ENCODE measurements at regions not wholly inside any gene's neighbourhood (a gene's known extent, or its start where the extent isn't known, plus 50 kb on each side); places are given as distances from the start of the nearest gene placed in this dataset.

DNA sequence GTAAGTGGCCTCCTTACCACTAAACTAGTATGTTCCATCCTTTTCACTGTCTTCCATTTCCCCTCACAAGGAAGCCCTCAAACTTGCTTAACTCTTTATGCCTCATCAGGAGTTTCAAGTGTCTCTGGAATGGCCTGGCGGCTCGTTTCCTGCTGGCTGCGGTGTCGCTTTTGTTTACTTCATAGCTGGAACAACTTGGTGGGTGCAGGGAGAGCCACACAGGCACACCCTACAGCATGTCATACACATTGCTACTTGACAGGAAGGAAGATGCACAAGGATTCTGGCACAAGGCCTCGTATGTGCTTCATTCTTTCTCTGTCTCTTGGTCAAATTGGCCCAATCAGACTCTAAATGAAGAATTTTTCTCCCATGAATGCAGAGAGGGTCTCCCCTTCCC lies 488.3 kb downstream of the FOXO1 start:
- DNase-seq = no peak

DNA sequence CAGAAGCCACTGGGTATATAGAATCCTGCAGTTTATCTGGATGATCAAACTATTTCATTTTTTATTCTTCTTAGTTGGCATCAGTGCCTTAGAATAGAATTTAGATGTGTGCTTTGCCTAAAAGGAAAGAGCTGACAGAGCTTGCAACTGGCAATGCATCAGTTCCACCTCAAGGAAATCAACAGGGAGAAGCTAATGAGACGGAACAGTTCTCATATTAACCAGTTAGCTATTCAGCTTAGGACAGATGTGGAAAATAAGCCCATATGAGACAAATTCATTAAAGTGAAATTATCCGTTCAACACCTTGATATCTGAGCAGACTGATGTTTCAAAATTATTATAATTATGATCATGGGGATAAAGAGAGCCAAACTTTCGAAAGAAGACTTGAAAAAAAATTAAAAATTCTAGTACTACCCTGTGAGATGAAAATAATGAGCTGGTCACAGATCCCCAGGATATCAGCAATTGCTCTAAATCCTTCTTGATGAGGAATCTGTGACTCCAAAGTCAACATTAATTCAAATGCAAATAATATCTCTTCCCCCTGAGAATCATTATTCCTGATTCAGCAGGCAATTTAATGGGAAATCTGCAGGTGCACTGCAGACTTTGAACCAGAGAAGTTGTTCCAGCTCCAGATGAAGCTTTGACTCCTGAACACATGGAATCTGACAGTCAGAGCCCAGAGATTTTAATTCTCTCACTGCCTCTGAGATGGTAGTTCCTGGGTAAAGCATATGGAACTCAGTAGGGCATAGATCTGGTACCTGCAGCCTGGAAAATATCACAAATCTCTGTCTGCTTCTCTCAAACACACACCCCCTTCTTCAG lies 486.8 kb downstream of the FOXO1 start:
- no peak for DNase-seq

DNA sequence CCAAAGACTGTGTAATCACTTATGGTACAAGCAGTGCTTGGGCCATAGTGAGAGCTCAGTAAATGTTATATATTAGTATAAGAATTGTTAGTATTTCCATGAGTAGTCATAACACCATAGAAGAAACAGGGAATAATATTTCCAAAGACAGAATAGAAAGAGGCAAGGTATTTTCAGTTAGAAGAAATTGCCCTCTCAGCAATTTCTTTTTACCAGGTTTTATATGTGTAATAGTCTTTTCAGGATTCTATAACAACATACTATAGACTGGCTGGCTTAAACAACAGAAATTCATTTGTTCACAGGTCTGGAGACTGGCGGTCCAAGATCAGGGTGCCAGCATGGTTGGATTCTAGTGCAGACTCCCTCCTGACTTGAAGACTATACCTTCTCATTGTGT lies 485.7 kb downstream of the FOXO1 start:
- DNase-seq = no peak

DNA sequence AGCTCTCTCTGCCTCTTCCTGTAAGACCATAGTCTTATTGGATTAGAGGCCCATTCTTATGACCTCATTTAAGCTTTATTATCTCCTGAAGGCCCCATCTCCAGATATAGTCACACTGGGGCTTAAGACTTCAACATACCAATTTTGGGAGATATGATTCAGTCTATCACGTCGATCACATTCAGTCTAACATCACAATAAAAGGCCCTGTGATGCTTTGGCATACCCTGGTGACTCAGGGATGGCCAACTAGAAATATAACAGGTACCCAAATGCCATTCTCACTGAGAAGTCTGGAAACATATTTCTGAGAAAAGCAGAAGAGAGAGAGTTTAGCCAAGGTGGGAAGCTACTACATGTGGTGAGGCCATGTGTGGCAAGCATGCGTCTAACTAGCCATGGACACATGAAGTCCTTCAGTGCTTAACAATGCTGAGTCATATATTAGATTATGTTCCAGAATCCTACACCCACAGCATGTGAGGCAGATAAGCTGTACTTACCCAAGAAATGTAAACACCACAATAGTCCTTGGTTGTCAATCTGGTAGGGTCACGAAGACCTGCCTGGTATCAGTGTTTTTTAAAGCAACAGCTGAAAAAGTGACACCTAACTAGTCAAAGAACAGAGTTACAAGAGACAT lies 485.1 kb downstream of the FOXO1 start:
- no peak for DNase-seq

DNA sequence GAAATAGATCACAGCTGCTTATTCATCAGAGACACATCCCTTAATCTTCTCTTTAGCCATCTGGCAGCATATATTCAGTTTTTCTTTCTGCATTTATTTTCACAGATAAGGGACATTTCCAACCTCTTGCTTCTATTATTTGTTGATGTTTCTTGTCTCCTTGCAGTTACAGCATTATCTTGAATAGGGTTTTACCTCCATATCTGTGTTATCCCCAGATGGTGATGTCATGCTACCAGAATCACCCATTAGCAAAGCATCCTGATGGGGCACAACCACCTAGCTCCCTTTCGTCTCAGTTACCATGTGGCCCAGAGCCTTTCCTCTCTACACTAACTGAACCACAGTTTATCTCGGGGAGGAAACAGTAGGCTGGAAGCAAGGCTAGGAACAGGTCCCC lies 483.9 kb downstream of the FOXO1 start:
- DNase-seq = no peak

DNA sequence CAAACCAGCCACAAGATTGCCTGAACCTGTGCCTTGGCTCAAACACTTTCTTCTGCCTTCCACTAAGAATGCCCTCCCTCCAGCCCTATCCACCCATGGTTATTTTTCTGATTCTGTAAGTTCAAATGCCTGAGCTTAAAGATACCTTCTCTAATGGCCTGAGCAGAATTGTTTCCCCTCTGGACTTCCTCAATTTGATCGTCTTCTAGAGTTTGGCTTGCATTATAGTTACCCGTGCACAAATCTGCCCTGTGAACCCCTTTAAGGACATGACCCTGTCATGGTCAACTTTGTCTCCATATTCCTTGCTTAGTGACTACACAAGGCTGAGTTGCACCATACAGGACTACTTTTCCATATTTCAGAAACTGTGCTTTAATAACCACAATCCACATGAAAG lies 481.0 kb downstream of the FOXO1 start:
- DNase-seq = no peak

DNA sequence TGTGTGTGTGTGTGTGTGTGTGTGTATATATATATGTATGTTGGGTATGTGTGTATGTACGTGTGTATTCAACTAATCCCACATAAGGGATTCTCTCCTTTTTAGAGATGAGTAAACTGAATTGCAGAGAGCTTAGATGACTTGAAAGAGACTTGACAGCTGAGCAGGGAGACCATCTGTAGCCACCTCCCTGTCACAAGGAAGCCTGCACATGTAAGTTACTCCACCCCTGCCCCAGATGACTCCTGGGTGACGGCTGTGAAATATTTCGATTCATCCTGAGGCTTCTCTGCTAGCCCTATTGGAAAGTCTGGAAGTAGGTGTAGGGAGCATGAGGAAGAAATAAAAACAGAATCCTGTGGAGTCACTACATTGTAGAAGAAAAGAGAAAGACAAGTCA lies 480.4 kb downstream of the FOXO1 start:
- DNase-seq = no peak

DNA sequence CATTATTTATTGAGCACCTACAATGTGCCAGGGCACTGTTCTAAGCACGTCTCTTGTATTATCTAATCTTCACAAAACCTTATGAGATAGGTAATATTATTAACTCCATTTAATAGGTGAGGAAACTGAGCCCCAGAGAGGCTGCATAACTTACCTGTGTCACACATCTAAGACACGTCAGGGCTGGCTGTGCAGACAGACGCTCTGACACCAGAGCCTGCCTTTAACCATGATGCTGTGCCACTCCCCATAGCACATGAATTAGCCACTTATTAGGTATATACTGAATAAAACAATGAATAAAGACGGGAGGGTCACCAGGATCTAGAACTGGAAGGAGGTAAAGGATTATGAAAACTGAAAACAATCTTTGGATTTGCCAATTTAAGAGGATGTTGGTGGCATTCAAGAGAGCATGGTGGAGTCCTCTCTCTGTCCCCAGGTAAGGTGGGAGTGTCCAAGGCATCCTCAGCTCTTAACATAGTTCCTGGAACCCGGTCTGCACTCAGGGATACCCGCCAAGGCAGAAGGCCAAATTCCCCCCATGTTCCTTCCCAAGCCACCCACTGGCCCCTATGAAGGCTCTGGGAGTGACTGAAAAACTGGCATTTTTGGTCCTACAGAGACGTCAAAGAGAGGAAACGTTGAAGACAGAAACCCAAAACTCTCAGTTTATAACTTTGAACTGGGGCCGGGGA lies 479.7 kb downstream of the FOXO1 start:
- DNase-seq = no peak

DNA sequence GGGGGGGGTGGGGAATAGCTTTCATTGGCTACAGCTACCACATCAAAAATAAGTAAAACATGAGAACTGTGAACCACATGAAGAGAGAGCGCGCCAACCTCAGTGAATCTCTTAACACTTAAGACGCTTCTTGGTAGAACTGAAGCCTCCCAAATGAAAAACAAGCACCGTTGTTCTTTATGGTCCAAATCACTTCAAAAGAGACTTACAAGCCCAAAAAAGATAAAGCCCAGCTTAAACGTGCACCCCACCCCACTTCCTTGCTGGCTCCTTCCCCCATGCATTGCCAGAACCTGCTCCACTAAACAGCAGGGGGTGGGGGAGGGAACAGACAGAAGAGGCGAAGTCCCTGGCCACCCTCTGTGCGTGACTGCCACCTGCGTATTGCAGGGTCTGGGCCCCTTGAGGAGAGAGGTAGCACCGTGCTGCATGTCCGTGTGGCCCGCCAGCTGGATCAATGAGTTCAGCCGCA lies 479.1 kb downstream of the FOXO1 start:
- no peak for DNase-seq

DNA sequence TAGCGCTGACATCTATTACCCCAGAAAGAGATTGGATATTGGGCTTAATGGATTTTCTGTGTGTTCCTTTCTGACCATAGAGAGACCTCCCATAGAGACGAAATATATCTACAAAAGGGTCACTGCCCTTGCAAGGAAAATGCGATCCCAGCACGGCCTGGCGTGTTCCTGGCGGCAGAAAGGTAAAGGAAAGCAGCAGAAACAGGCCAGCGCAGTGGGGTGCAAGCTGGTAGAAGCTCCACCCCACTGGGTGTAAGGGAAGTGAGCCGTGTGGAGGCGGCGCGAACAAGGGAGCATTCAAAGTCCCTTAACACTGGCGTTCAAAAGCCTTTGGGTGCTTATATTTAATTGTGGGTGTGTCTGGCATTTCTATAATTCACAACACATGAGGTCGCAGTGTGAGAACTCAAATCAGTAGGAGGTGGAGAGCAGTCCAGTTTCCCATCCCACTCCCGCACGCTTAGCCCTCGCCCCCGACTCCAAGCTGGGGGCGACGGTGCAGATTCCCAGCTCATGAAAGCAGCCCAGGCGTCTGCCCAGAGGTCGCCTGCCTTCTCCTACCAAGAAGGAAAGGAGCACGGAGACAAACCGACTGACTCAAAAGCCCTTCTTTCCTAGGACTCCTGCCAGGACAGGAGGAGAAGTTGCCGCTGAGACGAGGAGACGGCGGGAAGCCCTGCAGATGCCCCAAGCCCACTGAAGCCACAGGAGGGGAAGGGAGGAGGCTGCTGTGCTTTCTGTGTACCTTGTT lies 478.4 kb downstream of the FOXO1 start:
- no peak for DNase-seq

DNA sequence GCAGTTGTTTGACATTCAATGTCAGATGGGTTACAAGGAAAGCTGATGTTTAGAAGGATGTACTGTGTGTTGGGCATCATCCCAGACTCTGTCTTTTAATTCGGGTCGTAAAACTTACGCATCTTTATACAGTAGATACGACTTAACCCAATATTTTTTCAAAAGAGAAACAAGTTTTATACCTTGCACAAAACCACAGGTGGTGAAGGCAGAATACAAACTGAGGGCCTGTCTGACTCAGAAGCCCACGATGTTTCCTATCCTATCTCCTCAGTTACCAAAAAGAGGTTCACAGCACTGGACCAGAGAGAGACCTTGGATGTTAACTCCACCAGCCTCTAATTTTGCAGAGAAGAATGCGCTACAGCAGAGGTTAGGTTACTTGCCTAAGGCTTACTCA lies 477.0 kb downstream of the FOXO1 start:
- no peak for DNase-seq

DNA sequence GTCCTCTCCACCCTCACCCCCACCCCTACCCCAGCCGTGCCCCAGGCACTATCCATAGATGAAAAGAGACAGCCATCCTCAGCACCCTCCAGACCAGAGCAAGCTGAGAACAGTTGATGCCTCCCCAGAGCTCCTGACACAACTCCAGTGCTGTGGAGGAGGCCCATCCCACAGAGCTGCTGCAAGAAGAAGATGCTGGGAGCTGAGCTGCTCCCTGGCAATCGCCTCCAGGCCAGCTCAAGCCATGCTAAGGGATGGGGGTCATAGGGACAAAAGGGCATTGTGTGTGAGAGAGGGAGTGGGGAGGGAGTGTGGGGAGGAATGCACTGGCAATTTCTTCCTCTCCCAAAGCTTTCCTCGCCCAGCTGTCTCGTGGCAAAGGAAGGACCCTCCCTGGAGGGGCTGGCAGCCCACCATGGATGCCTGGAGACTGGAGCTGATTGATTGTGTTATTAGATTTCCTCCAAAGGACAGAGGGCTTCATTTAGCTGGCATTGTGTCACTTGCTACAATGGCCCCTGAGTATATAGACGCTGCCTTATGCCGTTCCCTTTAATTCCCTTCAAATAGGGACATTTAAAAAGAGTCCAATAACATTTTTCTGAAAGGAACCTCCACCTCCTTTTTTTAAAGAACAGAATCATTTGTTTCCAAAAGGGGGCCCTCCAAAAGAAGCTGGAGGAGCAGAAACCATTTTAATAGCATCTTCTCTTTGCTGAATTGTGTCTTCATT lies 476.4 kb downstream of the FOXO1 start:
- DNase-seq = no peak

DNA sequence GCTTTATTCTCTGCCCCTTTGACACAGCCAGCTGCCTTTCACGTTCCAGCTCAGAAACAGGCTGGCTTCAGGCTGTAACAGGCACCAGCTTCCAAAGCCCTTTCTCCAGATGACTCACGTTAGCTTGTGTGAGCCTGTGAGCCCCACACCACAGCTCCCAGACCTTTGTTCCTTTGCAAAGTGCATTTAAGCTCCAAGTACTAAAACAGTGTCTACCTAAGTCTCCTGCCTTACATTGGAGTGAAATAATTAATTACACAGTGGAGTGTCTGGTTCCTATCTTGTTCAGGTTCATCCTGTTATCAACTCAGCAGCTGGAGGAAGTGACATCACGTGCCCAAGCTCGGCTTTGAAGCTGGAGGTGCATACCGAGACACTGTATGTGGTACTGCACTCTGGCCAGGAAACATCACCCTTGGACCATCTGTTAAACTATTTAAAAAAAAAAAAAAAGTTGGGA lies 475.8 kb downstream of the FOXO1 start:
- no peak for DNase-seq

DNA sequence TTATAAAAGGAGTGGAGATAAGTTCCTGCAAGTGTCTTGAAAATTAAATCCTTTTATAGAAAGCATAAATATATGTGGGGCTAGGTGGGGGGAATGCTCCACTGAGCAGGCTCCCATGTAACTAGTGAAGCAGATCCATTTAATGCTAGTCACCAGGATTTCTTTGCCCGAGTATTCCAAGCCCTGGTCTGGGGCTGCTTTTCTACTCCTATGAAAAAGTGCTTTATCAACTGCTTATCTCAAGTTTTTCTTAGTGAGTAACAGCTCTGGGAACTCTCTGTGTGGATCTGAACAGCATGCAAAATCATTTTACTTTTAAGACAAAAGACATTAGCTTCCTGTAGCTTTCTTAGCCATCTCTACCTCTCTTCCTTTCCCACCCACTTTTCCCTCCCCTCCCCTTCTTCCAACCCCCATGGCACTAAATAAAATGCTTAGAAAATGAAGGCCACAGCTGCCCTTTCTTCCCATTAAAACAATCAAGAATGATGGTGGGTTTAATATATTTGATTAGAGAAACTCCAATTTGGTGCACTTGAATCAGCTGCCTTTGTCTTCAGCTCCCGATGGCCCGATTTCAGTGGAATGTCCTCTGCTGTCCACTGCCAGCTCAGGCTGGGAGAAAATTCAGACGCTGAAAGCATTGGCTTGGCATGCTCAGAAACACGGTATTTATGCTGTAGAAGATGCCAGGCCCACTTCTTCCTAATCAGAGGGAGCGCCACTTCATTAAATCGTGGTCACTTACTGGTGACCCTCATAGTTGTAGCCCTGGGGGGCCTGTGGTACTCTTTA lies 475.1 kb downstream of the FOXO1 start:
- DNase-seq = no peak

DNA sequence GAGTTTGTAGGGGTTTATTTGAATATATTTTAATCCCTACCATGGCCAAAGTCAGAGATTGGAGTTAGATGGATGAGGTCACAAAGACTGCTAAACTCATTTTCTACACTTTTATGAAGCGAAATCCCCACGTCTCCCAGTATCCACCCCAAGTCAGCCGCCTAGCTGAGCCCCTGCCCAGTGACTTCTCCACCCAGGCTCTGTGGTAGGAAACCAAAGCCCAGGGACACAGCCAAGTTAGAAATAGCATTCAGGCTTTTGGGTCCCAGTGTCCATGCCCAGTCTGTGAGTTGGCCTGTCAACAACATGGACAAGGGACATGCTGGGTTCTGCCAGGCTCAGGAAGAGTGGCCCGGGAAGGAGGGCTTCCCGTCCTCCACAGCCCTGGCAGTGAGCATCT lies 474.0 kb downstream of the FOXO1 start:
- no peak for DNase-seq

DNA sequence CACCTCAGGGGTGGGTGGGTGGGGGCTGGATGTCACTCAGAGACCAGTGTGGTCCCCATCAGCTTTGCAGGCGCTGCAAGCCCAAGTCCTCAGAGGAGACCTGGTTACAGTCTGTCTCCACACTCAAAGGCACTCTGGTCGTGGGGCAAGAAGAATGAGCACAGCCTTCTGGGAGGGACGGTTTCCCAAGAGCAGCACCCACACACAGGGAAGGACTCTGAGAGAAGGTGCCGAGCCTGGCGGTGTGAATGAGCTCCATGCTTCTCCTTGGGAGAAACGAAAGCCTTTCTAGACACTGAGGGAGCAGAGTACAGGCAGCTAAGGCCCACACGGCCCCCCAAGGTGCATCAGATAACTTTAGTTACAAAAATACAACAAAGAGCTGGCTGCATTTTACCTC lies 473.6 kb downstream of the FOXO1 start:
- no peak for DNase-seq

DNA sequence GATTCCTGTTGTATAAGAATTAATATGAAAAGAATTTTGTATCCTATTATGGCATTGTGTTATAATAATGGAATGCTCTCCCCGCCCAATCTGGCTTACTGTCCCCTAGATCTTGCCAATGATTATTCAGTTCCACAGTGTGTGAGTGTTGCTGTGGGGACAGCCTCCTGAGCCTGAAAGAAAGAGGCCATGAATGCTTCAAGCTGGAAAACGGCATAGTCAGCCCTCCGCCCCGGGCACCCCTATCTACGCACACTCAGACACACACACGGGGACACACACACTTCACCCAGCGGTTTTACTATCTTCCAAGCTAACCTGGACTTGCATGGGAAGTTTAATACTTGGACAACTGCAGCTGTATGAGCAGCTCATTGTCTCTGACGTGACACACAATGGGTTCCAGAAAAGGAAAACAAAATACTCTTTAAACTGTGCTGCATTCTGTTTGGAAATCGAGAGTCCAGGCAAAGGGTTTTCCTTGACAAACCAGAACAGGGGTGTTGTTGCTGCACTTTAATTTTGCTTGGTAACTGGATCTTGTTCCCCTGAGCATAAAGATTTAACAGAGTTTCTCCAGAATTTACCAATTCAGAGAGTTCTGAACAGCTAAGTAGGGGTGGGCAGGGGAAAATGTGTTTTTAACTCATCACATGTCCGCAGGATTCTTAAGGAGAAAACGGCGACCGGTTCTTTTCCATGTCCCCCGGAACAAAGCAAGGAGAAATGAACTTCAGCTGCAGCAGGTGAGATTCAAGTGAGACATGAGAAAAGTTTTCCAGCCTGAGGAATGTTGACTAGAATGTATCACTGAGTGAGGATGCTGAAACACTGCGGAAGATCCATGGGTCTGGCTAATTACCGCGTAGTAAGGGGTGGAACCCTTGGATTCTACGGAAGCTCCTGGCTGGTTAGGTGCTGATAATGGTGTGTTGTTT lies 472.9 kb downstream of the FOXO1 start:
- no peak for DNase-seq

DNA sequence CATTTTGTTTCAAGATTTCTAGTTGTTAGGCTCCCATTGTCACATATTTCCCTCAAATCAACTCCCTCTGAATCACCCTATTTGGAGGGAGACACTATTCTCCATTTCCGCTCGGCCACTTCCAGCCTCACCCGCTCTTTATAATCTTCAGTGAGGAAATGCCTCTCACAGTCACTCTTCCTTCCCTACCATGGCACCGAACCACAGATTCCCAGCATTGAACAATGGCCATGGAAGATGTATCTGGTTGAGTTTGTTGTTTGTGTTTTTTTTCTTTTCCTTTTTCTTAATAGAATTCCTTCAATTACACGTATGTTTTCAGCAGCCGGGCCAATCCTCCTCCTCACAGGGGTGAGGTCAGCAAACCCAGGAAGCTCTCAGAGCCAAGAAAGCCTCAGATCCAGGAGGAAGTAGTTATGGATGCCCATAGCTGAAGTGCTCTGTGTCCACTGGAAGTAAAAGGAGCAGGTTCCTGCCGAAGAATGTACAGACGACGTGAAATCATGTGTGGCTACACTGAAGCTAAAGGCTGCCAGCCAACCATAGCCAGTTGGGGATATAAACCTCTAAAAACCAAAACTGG lies 472.1 kb downstream of the FOXO1 start:
- DNase-seq = no peak

DNA sequence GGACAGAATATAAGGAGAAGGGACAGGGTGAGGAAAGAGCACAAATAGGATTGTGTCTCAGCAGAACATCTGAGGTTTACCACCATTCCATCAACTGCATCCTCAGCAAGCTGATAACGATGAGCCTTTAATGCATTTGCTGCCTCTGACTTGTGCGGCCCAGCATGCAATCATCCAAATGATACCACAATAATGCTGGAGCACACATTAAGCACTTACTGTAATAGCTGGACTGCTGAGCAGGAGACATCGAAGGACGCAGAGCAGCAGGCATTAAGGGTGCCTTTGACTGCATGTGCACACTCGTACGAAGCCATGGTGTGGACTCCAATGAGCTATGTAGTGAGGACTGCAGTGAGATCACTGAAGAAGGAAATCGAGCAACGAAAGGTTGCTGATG lies 469.4 kb downstream of the FOXO1 start:
- DNase-seq = no peak

Data from AML-193 (cell line).